ENCODE measurements at regions not wholly inside any gene's neighbourhood (a gene's known extent, or its start where the extent isn't known, plus 50 kb on each side); places are given as distances from the start of the nearest gene placed in this dataset.
"Not testable (repeated sequence)": the region's sequence is repeated elsewhere in the genome, so short reads cannot be mapped to it uniquely, and the experiment has no call there.

GRCh38 chr20:24418731-24419130 is 50.7 kb upstream of the SYNDIG1 start:
- peaks cover 0 to 4% (median 0%) of the 10 kb centered on the region in 5 donors for H3K27me3 ChIP-seq (ENCODE audit: control insufficient read depth in 5 of 5, insufficient read depth in 4 of 5, low read length in 5 of 5)
- no peak overlapping the region for H3K27ac ChIP-seq (ENCODE audit: low read depth, low read length)
- H3K4me3 ChIP-seq (ENCODE audit: low read depth in 1 of 5, low read length in 5 of 5): no peak overlapping the region

GRCh38 chr20:24417485-24417884 is 51.9 kb upstream of the SYNDIG1 start:
- H3K9ac ChIP-seq (ENCODE audit: low read length in 5 of 5): no peak overlapping the region
- H3K27ac ChIP-seq (ENCODE audit: low read depth, low read length): no peak overlapping the region
- H3K4me1 ChIP-seq (ENCODE audit: control insufficient read depth in 5 of 5, insufficient read depth in 5 of 5, low read length in 5 of 5): no peaks in the 10 kb centered on the region
- no peak overlapping the region for H3K4me3 ChIP-seq (ENCODE audit: low read depth in 1 of 5, low read length in 5 of 5)
- no peaks in the 10 kb centered on the region for H3K36me3 ChIP-seq (ENCODE audit: control insufficient read depth in 5 of 5, insufficient read depth in 5 of 5, low read length in 5 of 5)
- H3K9me3 ChIP-seq (ENCODE audit: control insufficient read depth in 5 of 5, low read length in 5 of 5): peaks cover 0 to 26% (median 16%) of the 10 kb centered on the region in 5 donors
- no peaks in the 10 kb centered on the region for H3K27me3 ChIP-seq (ENCODE audit: control insufficient read depth in 5 of 5, insufficient read depth in 4 of 5, low read length in 5 of 5)

More at GRCh38 chr20:24418731-24419130, 50.7 kb upstream of the SYNDIG1 start:
- no peaks in the 10 kb centered on the region for H3K36me3 ChIP-seq (ENCODE audit: control insufficient read depth in 5 of 5, insufficient read depth in 5 of 5, low read length in 5 of 5)
- H3K9me3 ChIP-seq (ENCODE audit: control insufficient read depth in 5 of 5, low read length in 5 of 5): peaks cover 0 to 26% (median 16%) of the 10 kb centered on the region in 5 donors
- H3K9ac ChIP-seq (ENCODE audit: low read length in 5 of 5): no peak overlapping the region
- no peaks in the 10 kb centered on the region for H3K4me1 ChIP-seq (ENCODE audit: control insufficient read depth in 5 of 5, insufficient read depth in 5 of 5, low read length in 5 of 5)

GRCh38 chr20:24415444-24415843 is 54.0 kb upstream of the SYNDIG1 start:
- H3K9ac ChIP-seq (ENCODE audit: low read length in 5 of 5); H3K27ac ChIP-seq (ENCODE audit: low read depth, low read length); H3K4me1 ChIP-seq (ENCODE audit: control insufficient read depth in 5 of 5, insufficient read depth in 5 of 5, low read length in 5 of 5); H3K4me3 ChIP-seq (ENCODE audit: low read depth in 1 of 5, low read length in 5 of 5); H3K36me3 ChIP-seq (ENCODE audit: control insufficient read depth in 5 of 5, insufficient read depth in 5 of 5, low read length in 5 of 5); H3K27me3 ChIP-seq (ENCODE audit: control insufficient read depth in 5 of 5, insufficient read depth in 4 of 5, low read length in 5 of 5): not testable (repeated sequence)
- peaks cover 0 to 29% (median 16%) of the 10 kb centered on the region in 5 donors for H3K9me3 ChIP-seq (ENCODE audit: control insufficient read depth in 5 of 5, low read length in 5 of 5)

- H3K9me3 ChIP-seq (ENCODE audit: control insufficient read depth in 5 of 5, low read length in 5 of 5): peaks cover 0 to 24% (median 14%) of the 10 kb centered on the region in 5 donors
- H3K27ac ChIP-seq (ENCODE audit: low read depth, low read length): no peak overlapping the region
- no peaks in the 10 kb centered on the region for H3K4me1 ChIP-seq (ENCODE audit: control insufficient read depth in 5 of 5, insufficient read depth in 5 of 5, low read length in 5 of 5)
- H3K27me3 ChIP-seq (ENCODE audit: control insufficient read depth in 5 of 5, insufficient read depth in 4 of 5, low read length in 5 of 5): peaks cover 0 to 3% (median 3%) of the 10 kb centered on the region in 5 donors
- no peak overlapping the region for H3K4me3 ChIP-seq (ENCODE audit: low read depth in 1 of 5, low read length in 5 of 5)
- H3K9ac ChIP-seq (ENCODE audit: low read length in 5 of 5): no peak overlapping the region
- H3K36me3 ChIP-seq (ENCODE audit: control insufficient read depth in 5 of 5, insufficient read depth in 5 of 5, low read length in 5 of 5): no peaks in the 10 kb centered on the region
These were observed 57.6 kb upstream of the SYNDIG1 start for GRCh38 chr20:24411834-24412216.

- H3K9ac ChIP-seq (ENCODE audit: low read length in 5 of 5): no peak overlapping the region
- no peaks in the 10 kb centered on the region for H3K4me1 ChIP-seq (ENCODE audit: control insufficient read depth in 5 of 5, insufficient read depth in 5 of 5, low read length in 5 of 5)
- peaks cover 0 to 18% (median 8%) of the 10 kb centered on the region in 5 donors for H3K9me3 ChIP-seq (ENCODE audit: control insufficient read depth in 5 of 5, low read length in 5 of 5)
- no peak overlapping the region for H3K27ac ChIP-seq (ENCODE audit: low read depth, low read length)
- no peaks in the 10 kb centered on the region for H3K36me3 ChIP-seq (ENCODE audit: control insufficient read depth in 5 of 5, insufficient read depth in 5 of 5, low read length in 5 of 5)
- H3K4me3 ChIP-seq (ENCODE audit: low read depth in 1 of 5, low read length in 5 of 5): no peak overlapping the region
- H3K27me3 ChIP-seq (ENCODE audit: control insufficient read depth in 5 of 5, insufficient read depth in 4 of 5, low read length in 5 of 5): peaks cover 0 to 3% (median 3%) of the 10 kb centered on the region in 5 donors
These were observed 58.2 kb upstream of the SYNDIG1 start for GRCh38 chr20:24411003-24411833.

GRCh38 chr20:24407151-24407550 is 62.3 kb upstream of the SYNDIG1 start:
- H3K27ac ChIP-seq (ENCODE audit: low read depth, low read length): no peak overlapping the region
- H3K36me3 ChIP-seq (ENCODE audit: control insufficient read depth in 5 of 5, insufficient read depth in 5 of 5, low read length in 5 of 5): no peaks in the 10 kb centered on the region
- H3K4me3 ChIP-seq (ENCODE audit: low read depth in 1 of 5, low read length in 5 of 5): no peak overlapping the region
- H3K27me3 ChIP-seq (ENCODE audit: control insufficient read depth in 5 of 5, insufficient read depth in 4 of 5, low read length in 5 of 5): peaks cover 0 to 5% (median 3%) of the 10 kb centered on the region in 5 donors
- no peak overlapping the region for H3K9ac ChIP-seq (ENCODE audit: low read length in 5 of 5)
- H3K9me3 ChIP-seq (ENCODE audit: control insufficient read depth in 5 of 5, low read length in 5 of 5): peaks cover 0 to 4% (median 0%) of the 10 kb centered on the region in 5 donors
- no peaks in the 10 kb centered on the region for H3K4me1 ChIP-seq (ENCODE audit: control insufficient read depth in 5 of 5, insufficient read depth in 5 of 5, low read length in 5 of 5)

- Histone ChIP-seq H3K27ac (ENCODE audit: low read depth, low read length) (no peak overlapping the region), H3K9me3 (ENCODE audit: control insufficient read depth in 5 of 5, low read length in 5 of 5) (no peaks in the 10 kb centered on the region), H3K4me1 (ENCODE audit: control insufficient read depth in 5 of 5, insufficient read depth in 5 of 5, low read length in 5 of 5) (no peaks in the 10 kb centered on the region), H3K4me3 (ENCODE audit: low read depth in 1 of 5, low read length in 5 of 5) (no peak overlapping the region), H3K27me3 (ENCODE audit: control insufficient read depth in 5 of 5, insufficient read depth in 4 of 5, low read length in 5 of 5) (peaks cover 0 to 6% (median 3%) of the 10 kb centered on the region in 5 donors), H3K36me3 (ENCODE audit: control insufficient read depth in 5 of 5, insufficient read depth in 5 of 5, low read length in 5 of 5) (no peaks in the 10 kb centered on the region), H3K9ac (ENCODE audit: low read length in 5 of 5) (no peak overlapping the region)
These were observed 62.7 kb upstream of the SYNDIG1 start for GRCh38 chr20:24406750-24407149.

- H3K27ac ChIP-seq (ENCODE audit: low read depth, low read length): no peak overlapping the region
- H3K9ac ChIP-seq (ENCODE audit: low read length in 5 of 5): no peak overlapping the region
- H3K9me3 ChIP-seq (ENCODE audit: control insufficient read depth in 5 of 5, low read length in 5 of 5): no peaks in the 10 kb centered on the region
- H3K4me1 ChIP-seq (ENCODE audit: control insufficient read depth in 5 of 5, insufficient read depth in 5 of 5, low read length in 5 of 5): no peaks in the 10 kb centered on the region
- H3K27me3 ChIP-seq (ENCODE audit: control insufficient read depth in 5 of 5, insufficient read depth in 4 of 5, low read length in 5 of 5): peaks cover 0 to 6% (median 3%) of the 10 kb centered on the region in 5 donors
- no peaks in the 10 kb centered on the region for H3K36me3 ChIP-seq (ENCODE audit: control insufficient read depth in 5 of 5, insufficient read depth in 5 of 5, low read length in 5 of 5)
- no peak overlapping the region for H3K4me3 ChIP-seq (ENCODE audit: low read depth in 1 of 5, low read length in 5 of 5)
These were observed 63.2 kb upstream of the SYNDIG1 start for GRCh38 chr20:24406251-24406650.

GRCh38 chr20:24405810-24406209 is 63.6 kb upstream of the SYNDIG1 start:
- H3K4me3 ChIP-seq (ENCODE audit: low read depth in 1 of 5, low read length in 5 of 5): no peak overlapping the region
- no peaks in the 10 kb centered on the region for H3K4me1 ChIP-seq (ENCODE audit: control insufficient read depth in 5 of 5, insufficient read depth in 5 of 5, low read length in 5 of 5)
- H3K27ac ChIP-seq (ENCODE audit: low read depth, low read length): no peak overlapping the region
- H3K36me3 ChIP-seq (ENCODE audit: control insufficient read depth in 5 of 5, insufficient read depth in 5 of 5, low read length in 5 of 5): no peaks in the 10 kb centered on the region
- no peaks in the 10 kb centered on the region for H3K9me3 ChIP-seq (ENCODE audit: control insufficient read depth in 5 of 5, low read length in 5 of 5)
- peaks cover 0 to 3% (median 0%) of the 10 kb centered on the region in 5 donors for H3K27me3 ChIP-seq (ENCODE audit: control insufficient read depth in 5 of 5, insufficient read depth in 4 of 5, low read length in 5 of 5)
- H3K9ac ChIP-seq (ENCODE audit: low read length in 5 of 5): no peak overlapping the region

GRCh38 chr20:24403406-24403805 is 66.0 kb upstream of the SYNDIG1 start:
- Histone ChIP-seq H3K27ac (ENCODE audit: low read depth, low read length) (no peak overlapping the region), H3K27me3 (ENCODE audit: control insufficient read depth in 5 of 5, insufficient read depth in 4 of 5, low read length in 5 of 5) (peaks cover 0 to 3% (median 0%) of the 10 kb centered on the region in 5 donors), H3K36me3 (ENCODE audit: control insufficient read depth in 5 of 5, insufficient read depth in 5 of 5, low read length in 5 of 5) (no peaks in the 10 kb centered on the region), H3K4me3 (ENCODE audit: low read depth in 1 of 5, low read length in 5 of 5) (no peak overlapping the region), H3K4me1 (ENCODE audit: control insufficient read depth in 5 of 5, insufficient read depth in 5 of 5, low read length in 5 of 5) (no peaks in the 10 kb centered on the region), H3K9me3 (ENCODE audit: control insufficient read depth in 5 of 5, low read length in 5 of 5) (peaks cover 0 to 2% (median 0%) of the 10 kb centered on the region in 5 donors), H3K9ac (ENCODE audit: low read length in 5 of 5) (no peak overlapping the region)
